CD4-positive, alpha-beta T cell treated with Interleukin-21 for 1 hour (primary cell): ENCODE measurements at regions not wholly inside any gene's neighbourhood (a gene's known extent, or its start where the extent isn't known, plus 50 kb on each side); places are given as distances from the start of the nearest gene placed in this dataset.
A peak's percentile ranks its signal among the peaks of the same experiment; 100 is the strongest.
"Not testable (repeated sequence)": the region's sequence is repeated elsewhere in the genome, so short reads cannot be mapped to it uniquely, and the experiment has no call there.

ENCODE experiments used
- DNase-seq: peaks from one replicate; pipeline ENCODE4 v3.0.0-alpha.2; 2020

DNA sequence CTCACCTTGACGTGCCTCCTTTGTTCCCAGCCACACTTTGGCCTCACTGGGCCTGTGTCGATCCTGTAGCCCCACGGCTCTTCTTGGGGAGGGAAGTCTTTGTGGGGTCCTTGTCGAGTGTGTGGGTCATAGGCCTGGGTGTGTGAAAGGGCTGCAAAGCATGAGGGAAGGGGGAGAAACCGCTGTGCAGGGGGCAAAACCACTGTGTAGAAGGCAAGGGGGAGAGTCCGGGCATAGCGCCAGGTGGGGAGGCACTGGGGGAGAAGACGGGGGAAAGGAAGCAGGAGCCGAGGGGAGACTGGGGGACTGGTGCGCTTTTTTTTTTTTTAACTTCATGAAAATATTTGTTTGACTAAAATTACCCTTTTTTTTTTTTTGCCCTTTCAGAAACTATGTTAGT, 65.1 kb upstream of the RASD2 start:
- DNase-seq, result no peak

GRCh38 chr22:35476341-35476740, 64.3 kb upstream of the RASD2 start:
- DNase-seq, result no peak

GRCh38 chr22:35477911-35478582, 62.6 kb upstream of the RASD2 start:
- peak; percentile 6 for DNase-seq

- DNase-seq, result no peak
Measured at GRCh38 chr22:35478633-35479107, 62.0 kb upstream of the RASD2 start.

DNA sequence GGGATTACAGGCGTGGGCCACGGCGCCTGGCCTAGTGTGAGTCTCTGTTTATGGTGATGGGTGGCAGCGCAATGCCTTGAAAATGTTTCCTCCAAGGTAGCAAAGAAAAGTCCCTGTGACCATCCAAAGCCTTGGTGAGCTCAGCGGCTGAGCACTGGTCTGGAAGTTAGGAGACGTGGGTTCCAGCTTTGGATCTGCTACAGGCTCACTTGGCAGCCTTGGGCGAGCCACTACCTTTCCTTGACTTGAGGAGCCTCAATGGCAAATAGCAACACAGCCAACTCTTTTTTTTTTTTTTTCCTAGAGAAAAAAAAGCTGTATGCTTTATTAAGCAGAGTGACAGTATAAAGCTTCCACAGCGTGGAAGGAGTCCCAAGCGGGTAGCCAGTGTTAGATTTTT, 61.3 kb upstream of the RASD2 start:
- no peak for DNase-seq

GRCh38 chr22:35479985-35480550, 60.6 kb upstream of the RASD2 start:
- no peak for DNase-seq

- no peak for DNase-seq
Measured at GRCh38 chr22:35480627-35481550, 59.7 kb upstream of the RASD2 start.

- no peak for DNase-seq
Measured at GRCh38 chr22:35482311-35482710, 58.3 kb upstream of the RASD2 start.

DNA sequence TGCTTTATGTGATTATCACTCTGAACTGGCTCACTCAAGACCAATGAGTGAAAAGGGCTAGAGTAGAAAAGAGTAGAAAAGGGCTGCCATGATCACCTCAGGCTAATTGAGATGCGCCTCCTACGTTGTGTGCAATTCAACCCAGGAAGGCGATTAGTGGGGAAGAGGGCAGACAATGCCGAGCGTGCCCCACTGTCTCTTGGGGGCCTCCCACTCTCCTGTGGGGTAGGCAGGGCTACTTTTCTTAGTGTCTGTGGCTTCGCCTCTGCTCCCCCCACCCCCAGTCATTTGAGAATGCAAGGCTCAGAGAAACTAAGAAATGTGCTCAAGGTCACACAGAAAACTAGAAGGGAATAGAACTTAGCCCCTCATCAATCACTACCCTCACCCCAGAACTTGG, 57.7 kb upstream of the RASD2 start:
- no peak for DNase-seq

DNA sequence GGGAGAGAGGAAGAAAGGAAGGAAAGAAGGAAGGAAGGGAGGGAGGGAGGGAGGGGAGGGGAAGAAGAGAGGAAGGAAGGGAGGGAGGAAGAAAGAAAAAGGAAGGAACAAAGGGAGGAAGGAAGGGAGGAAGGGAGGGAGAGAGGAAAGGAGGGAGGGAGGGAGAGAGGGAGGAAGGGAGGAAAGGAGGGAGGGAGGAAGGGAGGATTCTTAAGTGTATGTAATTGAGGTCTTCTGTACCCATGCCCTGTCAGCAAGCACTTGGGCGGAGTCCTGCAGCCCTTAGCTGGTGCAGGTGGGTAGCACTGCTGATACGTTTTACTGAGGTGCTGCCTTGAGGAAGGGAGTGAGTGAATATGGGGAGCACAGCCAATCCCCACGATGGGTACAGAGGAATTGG, 56.9 kb upstream of the RASD2 start:
- no peak for DNase-seq

GRCh38 chr22:35484651-35485556, 55.7 kb upstream of the RASD2 start:
- no peak for DNase-seq

DNA sequence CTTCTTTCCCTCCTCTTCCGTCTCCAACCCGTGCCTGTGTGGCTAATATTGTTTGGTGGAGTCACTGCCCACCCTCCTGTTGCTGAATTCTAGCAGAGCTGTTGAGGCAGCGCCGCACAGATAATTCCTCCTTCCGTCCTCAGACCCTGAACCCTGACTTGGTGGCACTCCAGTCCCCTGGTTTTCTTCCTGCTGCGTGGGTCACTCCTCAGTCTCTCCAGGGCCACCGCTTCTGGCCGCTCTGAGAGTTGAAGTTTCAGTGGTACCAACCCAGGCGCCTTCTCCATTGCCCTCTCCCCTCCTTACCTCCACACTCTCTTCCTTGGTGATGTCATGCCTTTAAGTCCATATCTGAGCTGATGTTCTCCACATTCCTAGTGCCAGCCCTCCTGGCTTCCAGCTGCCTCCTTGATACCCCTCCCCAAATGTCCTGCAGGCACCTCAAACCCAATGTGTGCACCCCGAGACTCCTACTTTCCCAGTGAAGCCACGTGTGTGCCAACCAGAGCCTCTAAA, 54.5 kb upstream of the RASD2 start:
- DNase-seq, result no peak

- DNase-seq, result not testable (repeated sequence)
Measured at GRCh38 chr22:35487623-35488022, 53.0 kb upstream of the RASD2 start.

GRCh38 chr22:35488513-35488912, 52.1 kb upstream of the RASD2 start:
- no peak for DNase-seq

- no peak for DNase-seq
Measured at GRCh38 chr22:35489239-35489638, 51.4 kb upstream of the RASD2 start.
